H7 (cell line): ENCODE measurements at regions not wholly inside any gene's neighbourhood (a gene's known extent, or its start where the extent isn't known, plus 50 kb on each side); places are given as distances from the start of the nearest gene placed in this dataset.
"Not testable (repeated sequence)": the region's sequence is repeated elsewhere in the genome, so short reads cannot be mapped to it uniquely, and the experiment has no call there.

Experiments
- DNase-seq: peaks from one replicate; pipeline ENCODE4 v3.0.0; 2012
- H3K27me3 ChIP-seq: 2 replicates; pipeline ENCODE4 v1.6.0; 2011; ENCODE audit warnings: mild to moderate bottlenecking, low read length; ENCODE audit not compliant: control insufficient read depth, insufficient read depth
- H3K36me3 ChIP-seq: replicated peaks from 2 replicates; pipeline ENCODE4 v1.5.1; 2011; ENCODE audit warnings: low read length; ENCODE audit not compliant: control insufficient read depth, insufficient read depth
- H3K4me3 ChIP-seq: 2 replicates; pipeline ENCODE4 v1.5.1; 2011; ENCODE audit warnings: low read depth, mild to moderate bottlenecking, control low read depth, low read length, moderate library complexity; ENCODE audit not compliant: insufficient read depth

DNA sequence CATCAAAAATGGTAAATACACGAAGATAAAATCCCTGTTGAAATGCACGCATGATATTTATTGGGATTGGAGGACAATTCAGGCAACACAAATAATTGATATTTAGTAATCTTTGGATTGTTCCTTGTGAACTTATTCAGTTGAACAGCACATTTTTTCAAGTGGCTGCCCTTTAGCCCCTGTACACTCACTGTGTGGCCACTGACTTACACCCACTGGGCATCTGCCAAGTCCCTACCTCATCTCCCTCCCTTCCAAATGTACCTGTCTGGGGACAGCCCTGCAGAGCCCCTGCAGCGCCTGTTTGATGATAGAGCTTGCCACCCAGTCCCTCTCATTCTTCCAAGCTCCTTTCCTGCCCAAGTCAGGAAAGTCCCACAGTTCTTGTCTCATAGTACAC lies 154.3 kb downstream of the GLUL start:
- Histone ChIP-seq H3K4me3 (no peak overlapping the region), H3K36me3 (no peaks in the 10 kb centered on the region), H3K27me3 (peaks cover 1% of the 10 kb centered on the region; the same call in 1 of the 2 replicates)
- DNase-seq, result no peak

DNA sequence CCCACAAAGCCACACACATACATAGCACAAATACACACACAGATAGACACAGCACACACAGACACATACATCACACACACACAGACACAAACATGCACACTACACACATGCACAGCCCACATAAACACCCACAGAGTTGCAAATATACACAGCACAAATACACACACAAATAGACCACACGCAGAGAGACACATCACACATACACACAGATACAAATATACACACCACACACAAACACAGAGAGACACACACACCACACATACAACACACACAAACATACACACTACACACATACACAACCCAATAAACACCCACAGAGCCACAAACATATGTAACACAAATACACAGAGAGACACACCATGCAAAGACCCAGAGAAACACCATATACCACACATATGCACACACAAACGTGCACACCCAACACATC lies 154.9 kb downstream of the GLUL start:
- no peak overlapping the region for H3K4me3 ChIP-seq
- peaks cover 1% of the 10 kb centered on the region; the same call in 1 of the 2 replicates for H3K27me3 ChIP-seq
- DNase-seq, result no peak
- no peaks in the 10 kb centered on the region for H3K36me3 ChIP-seq

DNA sequence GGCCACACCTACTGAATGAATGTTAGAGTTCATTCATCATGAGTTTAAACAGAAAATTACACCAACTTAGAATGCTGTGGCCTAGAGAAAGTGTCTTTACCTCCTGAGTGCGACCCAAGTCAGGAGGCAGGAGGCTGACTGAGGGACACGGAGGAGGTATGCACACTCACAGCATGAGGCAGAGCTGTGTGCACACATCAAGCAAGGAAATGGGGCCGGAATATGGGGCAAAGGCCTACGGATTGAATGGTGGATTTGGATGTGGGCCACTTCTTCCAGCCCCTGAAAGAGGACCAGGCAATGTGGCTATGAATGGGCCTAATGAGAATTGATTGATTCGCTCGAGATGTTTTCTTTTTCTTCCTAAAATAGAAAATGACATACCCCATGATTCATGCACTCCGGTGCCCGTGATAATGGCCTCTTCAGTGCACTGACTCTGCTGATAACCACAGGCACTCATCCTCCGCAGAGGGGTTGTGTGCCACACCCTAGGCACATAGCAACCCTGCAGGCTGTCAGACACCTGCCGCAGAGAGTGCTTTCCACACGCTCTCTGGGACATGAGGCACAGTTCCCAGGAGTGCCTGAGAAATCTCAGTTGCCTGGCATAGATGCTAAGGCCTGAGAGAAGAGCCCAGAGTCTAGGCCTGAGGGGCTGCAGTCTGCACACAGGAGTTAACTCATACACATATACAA lies 155.5 kb downstream of the GLUL start:
- Histone ChIP-seq H3K4me3 (no peak overlapping the region), H3K36me3 (no peaks in the 10 kb centered on the region), H3K27me3 (peaks cover 1% of the 10 kb centered on the region; the same call in 1 of the 2 replicates)
- DNase-seq, result no peak

DNA sequence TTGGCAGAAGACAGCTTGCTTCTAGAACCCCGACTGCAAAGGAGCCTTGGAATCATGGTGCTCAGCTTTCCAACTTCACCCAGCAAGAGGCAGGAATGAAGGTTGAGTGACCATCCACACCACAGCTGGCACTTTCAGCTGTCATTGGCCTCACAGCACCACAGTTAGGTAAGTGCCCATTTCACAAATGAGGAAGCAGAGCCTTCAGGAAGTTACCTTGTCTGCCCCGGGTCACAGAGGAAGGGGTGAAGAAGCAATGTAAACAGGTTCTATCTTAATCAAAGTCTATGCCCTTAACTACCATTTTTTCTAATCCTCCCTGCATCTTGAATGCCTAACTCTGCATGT lies 156.0 kb downstream of the GLUL start:
- Histone ChIP-seq H3K4me3 (no peak overlapping the region), H3K36me3 (no peaks in the 10 kb centered on the region), H3K27me3 (no peaks in the 10 kb centered on the region; the same call in 1 of the 2 replicates)
- no peak for DNase-seq

DNA sequence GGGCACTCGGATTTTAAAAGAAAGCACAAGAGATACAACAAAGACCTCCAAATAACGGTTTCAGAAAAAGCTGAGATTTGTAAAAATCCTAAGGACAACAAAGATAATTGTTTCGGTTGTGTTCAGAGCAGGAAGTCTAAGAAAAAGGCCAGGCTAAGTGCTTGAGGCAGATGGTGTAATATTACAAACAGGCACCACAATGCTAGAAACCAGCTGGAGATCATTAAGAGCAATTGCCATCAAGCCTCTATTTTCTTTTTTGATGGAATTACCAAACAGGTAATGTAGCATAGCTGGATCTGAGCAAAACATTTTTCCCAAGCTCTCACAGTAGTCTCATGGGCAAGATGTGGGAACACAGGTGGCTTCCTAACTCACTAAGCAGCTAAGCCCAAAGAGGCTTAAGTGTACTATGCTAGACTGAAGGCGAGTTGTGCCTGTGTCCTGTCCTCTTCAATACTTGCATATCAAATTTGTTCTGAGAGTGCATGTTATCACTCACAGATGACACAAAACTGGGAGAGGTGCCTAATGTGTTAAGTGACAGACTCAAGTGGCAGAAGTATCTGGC lies 161.6 kb downstream of the GLUL start:
- no peaks in the 10 kb centered on the region for H3K27me3 ChIP-seq
- no peaks in the 10 kb centered on the region for H3K36me3 ChIP-seq
- no peak overlapping the region for H3K4me3 ChIP-seq
- peak; percentile 15 for DNase-seq

DNA sequence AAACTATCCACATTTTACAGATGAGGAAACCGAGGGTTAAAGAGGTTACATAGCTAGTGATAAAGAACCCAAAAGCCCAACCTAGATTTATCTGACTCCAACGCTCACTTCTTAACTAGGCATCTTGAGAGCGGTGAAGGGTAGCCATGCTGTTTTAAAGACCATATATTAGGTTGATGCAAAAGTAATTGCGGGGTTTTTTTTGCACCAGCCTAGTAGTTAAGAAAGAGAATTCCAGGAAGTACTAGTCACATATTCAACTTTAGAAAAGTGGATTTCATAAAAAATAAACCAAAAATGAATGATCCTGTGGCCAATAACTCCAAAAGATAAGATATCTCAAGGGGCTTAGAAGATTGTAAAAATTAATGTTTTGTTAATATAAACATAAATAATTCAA lies 162.1 kb downstream of the GLUL start:
- Histone ChIP-seq H3K4me3 (no peak overlapping the region), H3K27me3 (no peaks in the 10 kb centered on the region), H3K36me3 (no peaks in the 10 kb centered on the region)
- DNase-seq, result no peak

DNA sequence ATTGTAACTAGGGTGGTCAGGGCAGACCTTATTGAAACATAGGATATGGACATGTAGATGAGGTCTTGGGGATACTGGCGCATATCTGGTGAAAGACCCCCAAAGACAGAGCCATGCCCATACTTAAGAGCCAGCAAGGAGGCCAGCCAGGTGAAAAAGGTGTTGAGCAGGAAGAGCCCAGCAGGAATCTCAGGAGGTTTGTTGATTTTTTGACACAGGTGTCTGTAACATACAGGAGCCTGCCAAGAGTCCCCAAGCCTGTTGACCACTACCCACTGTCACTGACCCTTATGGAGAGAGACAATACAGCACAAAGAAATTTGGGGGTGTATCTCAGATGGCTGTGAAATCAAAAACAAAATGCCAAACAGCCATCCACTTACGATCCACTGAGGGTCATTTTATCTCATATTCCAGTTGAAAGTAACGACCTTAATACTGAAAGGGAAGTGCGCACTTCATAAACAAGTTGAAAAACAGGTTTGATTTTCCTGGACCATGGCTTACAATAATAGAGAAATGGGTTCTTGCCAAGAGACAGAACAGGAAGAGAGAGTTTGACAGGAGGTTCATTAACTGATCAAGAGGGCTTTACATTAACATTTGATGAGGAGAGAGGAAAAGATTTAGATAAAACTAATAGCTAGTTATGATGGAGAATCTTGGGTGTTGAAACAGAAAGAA lies 163.6 kb downstream of the GLUL start:
- H3K4me3 ChIP-seq, result no peak overlapping the region
- no peaks in the 10 kb centered on the region for H3K36me3 ChIP-seq
- DNase-seq, result no peak
- H3K27me3 ChIP-seq, result no peaks in the 10 kb centered on the region

DNA sequence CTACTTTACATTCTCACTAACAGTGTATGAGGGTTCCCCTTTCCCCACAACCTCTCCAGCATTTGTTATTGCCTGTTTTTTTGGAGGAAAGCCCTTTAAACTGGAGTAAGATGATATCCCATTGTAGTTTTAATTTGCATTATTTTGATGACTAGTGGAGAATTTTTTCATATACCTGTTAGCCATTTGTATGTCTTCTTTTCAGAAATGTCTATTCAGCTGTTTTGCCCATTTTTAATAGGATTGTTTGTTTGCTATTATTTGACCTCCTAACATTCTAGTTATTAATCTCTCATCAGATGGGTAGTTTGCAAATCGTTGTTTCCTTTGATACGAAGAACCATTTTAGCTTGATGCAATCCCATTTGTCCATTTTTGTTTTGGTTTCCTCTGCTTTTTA lies 165.0 kb downstream of the GLUL start:
- H3K4me3 ChIP-seq, result no peak overlapping the region

DNA sequence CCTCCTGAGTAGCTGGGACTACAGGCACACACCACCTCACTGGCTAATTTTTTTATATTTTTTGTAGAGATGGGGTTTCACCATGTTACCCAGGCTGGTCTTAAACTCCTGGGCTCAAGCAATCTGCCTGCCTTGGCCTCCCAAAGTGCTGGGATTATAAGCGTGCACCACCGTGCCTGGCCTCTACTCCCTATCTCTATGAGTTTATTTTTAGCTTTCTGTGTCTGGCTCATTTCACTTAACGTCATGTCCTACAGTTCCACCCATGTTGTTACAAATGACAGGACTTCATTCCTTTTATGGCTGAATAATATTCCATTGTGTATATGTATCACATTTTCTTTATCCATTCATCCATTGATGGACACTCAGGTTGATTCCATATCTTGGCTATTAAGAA lies 164.2 kb upstream of the ZNF648 start:
- not testable (repeated sequence) for H3K27me3 ChIP-seq, DNase-seq, H3K36me3 ChIP-seq, H3K4me3 ChIP-seq

More for the DNA sequence above, 165.0 kb downstream of the GLUL start:
- DNase-seq, result no peak
- Histone ChIP-seq H3K27me3 (no peaks in the 10 kb centered on the region), H3K36me3 (no peaks in the 10 kb centered on the region)

DNA sequence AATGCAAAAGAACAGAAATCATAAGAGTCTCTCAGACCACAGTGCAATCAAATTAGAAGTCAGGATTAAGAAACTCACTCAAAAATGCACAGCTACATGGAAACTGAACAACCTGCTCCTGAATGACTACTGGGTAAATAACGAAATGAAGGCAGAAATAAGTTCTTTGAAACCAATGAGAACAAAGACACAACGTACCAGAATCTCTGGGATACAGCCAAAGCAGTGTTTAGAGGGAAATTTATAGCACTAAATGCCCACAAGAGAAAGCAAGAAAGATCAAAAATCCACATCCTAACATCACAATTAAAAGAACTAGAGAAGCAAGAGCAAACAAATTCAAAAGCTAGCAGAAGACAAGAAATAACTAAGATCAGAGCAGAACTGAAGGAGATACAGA lies 160.5 kb upstream of the ZNF648 start:
- not testable (repeated sequence) for H3K36me3 ChIP-seq, H3K4me3 ChIP-seq, H3K27me3 ChIP-seq, DNase-seq

DNA sequence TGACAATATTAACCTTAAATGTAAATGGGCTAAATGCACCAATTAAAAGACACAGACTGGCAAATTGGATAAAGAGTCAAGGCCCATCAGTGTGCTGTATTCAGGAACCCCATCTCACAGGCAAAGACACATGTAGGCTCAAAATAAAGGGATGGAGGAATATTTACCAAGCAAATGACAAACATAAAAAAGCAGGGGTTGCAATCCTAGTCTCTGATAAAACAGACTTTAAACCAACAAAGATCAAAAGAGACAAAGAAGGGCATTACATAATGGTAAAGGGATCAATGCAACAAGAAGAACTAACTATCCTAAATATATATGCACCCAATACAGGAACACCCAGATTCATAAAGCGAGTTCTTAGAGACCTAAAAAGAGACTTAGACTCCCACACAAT lies 159.9 kb upstream of the ZNF648 start:
- not testable (repeated sequence) for H3K27me3 ChIP-seq, H3K4me3 ChIP-seq, DNase-seq, H3K36me3 ChIP-seq

DNA sequence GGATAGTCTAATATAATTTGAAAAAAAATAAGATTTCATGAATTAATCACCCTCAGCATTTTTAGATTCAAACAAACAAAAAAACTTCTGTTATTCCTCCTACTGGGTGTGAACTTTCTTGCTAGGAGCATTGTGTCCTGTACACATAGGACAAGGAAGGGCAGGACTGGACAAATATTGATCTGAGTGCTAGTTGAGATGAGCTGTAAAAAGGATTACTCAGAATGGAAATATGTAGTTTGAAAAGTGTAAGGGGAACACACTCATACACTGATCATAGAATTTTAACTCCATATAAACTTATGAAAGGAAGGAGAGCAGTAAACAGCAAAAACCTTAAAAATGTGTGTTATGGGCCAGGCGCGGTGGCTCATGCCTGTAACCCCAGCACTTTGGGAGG lies 156.5 kb upstream of the ZNF648 start:
- H3K36me3 ChIP-seq, result no peaks in the 10 kb centered on the region
- DNase-seq, result no peak
- no peaks in the 10 kb centered on the region for H3K27me3 ChIP-seq
- no peak overlapping the region for H3K4me3 ChIP-seq

DNA sequence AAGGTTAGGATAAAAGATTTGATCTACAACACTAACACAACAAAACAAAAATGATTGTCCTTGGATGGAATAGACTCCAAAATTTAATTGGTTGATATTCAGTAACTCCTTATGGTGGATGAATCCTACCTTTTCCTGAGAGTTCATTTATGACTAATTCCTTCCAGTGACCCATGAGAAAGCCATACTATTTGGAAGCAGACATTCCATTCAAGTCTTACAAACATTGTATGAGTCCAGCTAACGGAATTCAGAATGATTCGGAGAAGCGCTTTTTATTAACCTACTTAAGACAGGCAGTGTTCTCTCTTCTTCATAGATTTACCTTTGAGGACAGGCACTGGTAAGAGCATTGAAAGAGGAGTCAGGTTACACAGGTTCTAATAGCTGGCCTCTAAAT lies 155.6 kb upstream of the ZNF648 start:
- Histone ChIP-seq H3K27me3 (no peaks in the 10 kb centered on the region), H3K4me3 (no peak overlapping the region), H3K36me3 (no peaks in the 10 kb centered on the region)
- no peak for DNase-seq

DNA sequence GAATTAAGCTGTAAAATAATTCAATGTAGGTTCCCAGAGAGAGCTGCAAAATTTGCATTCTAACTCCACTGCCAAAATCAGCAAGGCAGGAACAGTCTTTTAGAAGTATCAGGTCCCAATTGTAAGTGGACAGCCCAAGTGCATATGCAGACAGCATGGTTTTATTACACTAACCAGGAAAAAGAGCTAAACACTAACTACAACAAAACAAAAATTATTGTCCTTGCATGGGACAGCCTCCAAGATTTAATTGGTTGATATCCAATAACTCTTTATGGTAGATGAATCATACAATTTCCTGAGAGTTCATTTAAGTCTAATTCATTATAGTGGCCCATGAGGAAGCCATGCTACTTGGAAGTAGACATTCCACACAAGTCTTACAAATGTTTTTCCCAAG lies 154.3 kb upstream of the ZNF648 start:
- H3K27me3 ChIP-seq, result no peaks in the 10 kb centered on the region
- DNase-seq, result no peak
- H3K4me3 ChIP-seq, result no peak overlapping the region
- no peaks in the 10 kb centered on the region for H3K36me3 ChIP-seq

DNA sequence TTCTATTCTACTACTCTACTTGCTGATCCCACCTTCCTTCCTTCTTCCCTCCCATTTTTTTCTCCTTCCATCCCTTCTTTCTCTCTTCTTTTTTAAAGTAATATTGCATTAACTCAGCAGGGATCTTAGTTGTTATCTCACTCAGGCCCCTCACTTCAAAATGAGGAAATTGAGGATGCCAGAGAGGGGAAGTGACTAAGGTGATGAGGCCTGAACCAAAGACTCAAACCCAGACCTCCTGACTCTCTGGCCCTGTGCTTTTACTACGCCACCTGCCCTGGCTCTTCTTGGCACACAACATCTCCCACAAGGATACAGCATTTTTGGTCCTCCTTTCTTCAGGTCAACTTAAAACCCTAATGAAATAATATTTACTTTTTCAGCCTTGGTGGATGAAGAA lies 151.7 kb upstream of the ZNF648 start:
- no peak for DNase-seq
- no peaks in the 10 kb centered on the region for H3K36me3 ChIP-seq
- no peaks in the 10 kb centered on the region for H3K27me3 ChIP-seq
- H3K4me3 ChIP-seq, result no peak overlapping the region
